Effector memory CD8-positive, alpha-beta T cell (primary cell): ENCODE measurements at regions not wholly inside any gene's neighbourhood (a gene's known extent, or its start where the extent isn't known, plus 50 kb on each side); places are given as distances from the start of the nearest gene placed in this dataset.

ENCODE experiments used
- ATAC-seq: fragments of 150-1000 bp; cut with Tn5 transposase; replicated peaks from 2 replicates; pipeline ENCODE4 v1.10.0; 2021; ENCODE audit warnings: mild to moderate bottlenecking, moderate library complexity
- DNase-seq, 3 experiments: peaks; one replicate each; pipeline ENCODE4 v3.0.0; 2021
- H3K27ac Mint-ChIP-seq, 2 donors: one replicate each; pipeline ENCODE4 v1.8.0; 2022; ENCODE audit warnings: mild to moderate bottlenecking in 2 of 2, mixed read lengths in 2 of 2, moderate library complexity in 2 of 2
- H3K27me3 Mint-ChIP-seq, 2 donors: one replicate each; pipeline ENCODE4 v1.8.0; 2022; ENCODE audit warnings: mixed read lengths in 2 of 2
- H3K36me3 Mint-ChIP-seq: one replicate; pipeline ENCODE4 v1.8.0; 2022; ENCODE audit warnings: mild to moderate bottlenecking, moderate library complexity, mixed read lengths; ENCODE audit not compliant: insufficient read depth
- H3K4me1 Mint-ChIP-seq, 2 donors: one replicate each; pipeline ENCODE4 v1.8.0; 2022; ENCODE audit warnings: low read depth in 2 of 2, mixed read lengths in 2 of 2
- H3K4me3 Mint-ChIP-seq, 2 donors: one replicate each; pipeline ENCODE4 v1.8.0; 2022; ENCODE audit warnings: mild to moderate bottlenecking in 2 of 2, mixed read lengths in 2 of 2, moderate library complexity in 2 of 2
- H3K9me3 Mint-ChIP-seq, 2 donors: one replicate each; pipeline ENCODE4 v1.8.0; 2022; ENCODE audit warnings: mixed read lengths in 2 of 2

- no peaks in the 10 kb centered on the region for H3K36me3 Mint-ChIP-seq
- H3K4me1 Mint-ChIP-seq = no peaks in the 10 kb centered on the region
- DNase-seq (no peak), ATAC-seq (no peak)
- no peak overlapping the region for H3K27ac Mint-ChIP-seq
- peaks cover 5 to 8% of the 10 kb centered on the region in 2 donors for H3K9me3 Mint-ChIP-seq
- H3K27me3 Mint-ChIP-seq = peaks cover 51 to 57% of the 10 kb centered on the region in 2 donors
- H3K4me3 Mint-ChIP-seq = no peak overlapping the region
These were observed 60.6 kb upstream of the HSD17B12 start for GRCh38 chr11:43619863-43620505.

- no peaks in the 10 kb centered on the region for H3K36me3 Mint-ChIP-seq
These were observed 53.7 kb upstream of the HSD17B12 start for GRCh38 chr11:43626798-43627197.

More at GRCh38 chr11:43626798-43627197, 53.7 kb upstream of the HSD17B12 start:
- H3K4me1 Mint-ChIP-seq = no peaks in the 10 kb centered on the region
- H3K4me3 Mint-ChIP-seq = no peak overlapping the region
- H3K27ac Mint-ChIP-seq = no peak overlapping the region
- peaks cover 31 to 47% of the 10 kb centered on the region in 2 donors for H3K27me3 Mint-ChIP-seq
- no peak for DNase-seq
- no peak for ATAC-seq
- H3K9me3 Mint-ChIP-seq = no peaks in the 10 kb centered on the region
